ENCODE measurements at regions not wholly inside any gene's neighbourhood (a gene's known extent, or its start where the extent isn't known, plus 50 kb on each side); places are given as distances from the start of the nearest gene placed in this dataset.

DNA sequence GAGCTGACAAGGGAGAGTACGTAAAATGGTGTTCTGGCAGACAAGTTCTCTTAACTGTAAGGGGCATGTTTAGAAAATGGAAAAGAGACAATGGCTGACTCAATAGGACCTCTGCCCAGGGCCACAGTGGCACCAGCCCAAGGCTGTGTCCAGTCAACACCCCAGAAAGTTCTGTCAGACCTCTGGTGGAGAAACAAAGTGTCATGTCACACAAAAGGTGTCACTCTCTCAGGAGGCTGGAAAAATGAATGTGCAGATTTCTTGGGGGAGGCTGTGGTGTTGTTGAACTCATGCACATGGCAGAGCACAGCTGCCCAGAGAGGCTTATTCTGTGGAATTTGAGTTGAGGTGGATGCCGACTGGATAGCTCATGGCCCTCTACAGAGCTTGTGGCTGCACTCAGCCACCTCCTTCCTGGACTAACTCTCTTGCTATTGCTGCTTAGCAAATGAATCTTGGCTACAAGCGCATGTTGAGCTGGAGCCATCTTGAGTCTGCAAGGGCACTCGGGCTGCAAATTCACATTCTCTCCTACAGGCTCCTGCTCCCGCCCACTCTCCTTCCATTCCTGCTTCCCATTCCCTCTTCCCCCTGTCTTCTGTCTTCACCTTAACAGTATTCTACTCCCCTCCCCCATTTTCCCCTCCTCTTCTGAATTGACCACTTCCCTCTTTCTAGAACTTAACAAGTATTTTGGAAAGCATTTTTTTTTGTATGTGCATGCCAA, 55.8 kb upstream of the SLC7A14 start:
- Histone ChIP-seq H3K27ac (ENCODE audit: low read depth in 1 of 3, low read length in 2 of 3) (no peak overlapping the region), H3K27me3 (ENCODE audit: control insufficient read depth in 3 of 3, insufficient read depth in 3 of 3, low read length in 3 of 3) (no peaks in the 10 kb centered on the region), H3K9me3 (ENCODE audit: control insufficient read depth in 2 of 2, insufficient read depth in 1 of 2, low read depth in 1 of 2, low read length in 1 of 2) (no peaks in the 10 kb centered on the region), H3K4me3 (ENCODE audit: low read depth in 1 of 3, low read length in 3 of 3) (no peak overlapping the region), H3K36me3 (ENCODE audit: control insufficient read depth in 3 of 3, insufficient read depth in 2 of 3, low read depth in 1 of 3, low read length in 3 of 3) (no peaks in the 10 kb centered on the region), H3K4me1 (ENCODE audit: control insufficient read depth in 3 of 3, insufficient read depth in 2 of 3, low read depth in 1 of 3, low read length in 2 of 3) (no peaks in the 10 kb centered on the region)
- no peak for FAIRE-seq
- DNase-seq = no peak
- WGBS, 3 donors = 82 to 96% (median 83%) methylated on average over 5 of the region's 5 CpGs

- H3K36me3 ChIP-seq (ENCODE audit: control insufficient read depth in 3 of 3, insufficient read depth in 2 of 3, low read depth in 1 of 3, low read length in 3 of 3) = no peaks in the 10 kb centered on the region
- no peaks in the 10 kb centered on the region for H3K27me3 ChIP-seq (ENCODE audit: control insufficient read depth in 3 of 3, insufficient read depth in 3 of 3, low read length in 3 of 3)
- no peak overlapping the region for H3K4me3 ChIP-seq (ENCODE audit: low read depth in 1 of 3, low read length in 3 of 3)
- no peak overlapping the region for H3K27ac ChIP-seq (ENCODE audit: low read depth in 1 of 3, low read length in 2 of 3)
- 80 to 88% (median 86%) methylated on average over 1 of the region's 1 CpG for WGBS, 3 donors
- no peak for FAIRE-seq
- no peak for DNase-seq
- H3K4me1 ChIP-seq (ENCODE audit: control insufficient read depth in 3 of 3, insufficient read depth in 2 of 3, low read depth in 1 of 3, low read length in 2 of 3) = no peaks in the 10 kb centered on the region
- H3K9me3 ChIP-seq (ENCODE audit: control insufficient read depth in 2 of 2, insufficient read depth in 1 of 2, low read depth in 1 of 2, low read length in 1 of 2) = no peaks in the 10 kb centered on the region
Measured at GRCh38 chr3:170640737-170641171, 54.9 kb upstream of the SLC7A14 start.

- no peak overlapping the region for H3K27ac ChIP-seq (ENCODE audit: low read depth in 1 of 3, low read length in 2 of 3)
- no peak overlapping the region for H3K4me3 ChIP-seq (ENCODE audit: low read depth in 1 of 3, low read length in 3 of 3)
- peaks cover 0 to 11% (median 0%) of the 10 kb centered on the region in 3 donors for H3K4me1 ChIP-seq (ENCODE audit: control insufficient read depth in 3 of 3, insufficient read depth in 2 of 3, low read depth in 1 of 3, low read length in 2 of 3)
- FAIRE-seq (no peak), DNase-seq (no peak)
- no peaks in the 10 kb centered on the region for H3K9me3 ChIP-seq (ENCODE audit: control insufficient read depth in 2 of 2, insufficient read depth in 1 of 2, low read depth in 1 of 2, low read length in 1 of 2)
- H3K27me3 ChIP-seq (ENCODE audit: control insufficient read depth in 3 of 3, insufficient read depth in 3 of 3, low read length in 3 of 3) = no peaks in the 10 kb centered on the region
- no peaks in the 10 kb centered on the region for H3K36me3 ChIP-seq (ENCODE audit: control insufficient read depth in 3 of 3, insufficient read depth in 2 of 3, low read depth in 1 of 3, low read length in 3 of 3)
- 78 to 94% (median 88%) methylated on average over 4 of the region's 4 CpGs for WGBS, 3 donors
Measured at GRCh38 chr3:170638988-170639387, 53.1 kb upstream of the SLC7A14 start.

- no peaks in the 10 kb centered on the region for H3K9me3 ChIP-seq (ENCODE audit: control insufficient read depth in 2 of 2, insufficient read depth in 1 of 2, low read depth in 1 of 2, low read length in 1 of 2)
- H3K27me3 ChIP-seq (ENCODE audit: control insufficient read depth in 3 of 3, insufficient read depth in 3 of 3, low read length in 3 of 3) = no peaks in the 10 kb centered on the region
- WGBS, 3 donors = 90 to 96% (median 91%) methylated on average over 3 of the region's 3 CpGs
- peaks cover 0 to 15% (median 0%) of the 10 kb centered on the region in 3 donors for H3K4me1 ChIP-seq (ENCODE audit: control insufficient read depth in 3 of 3, insufficient read depth in 2 of 3, low read depth in 1 of 3, low read length in 2 of 3)
- no peak overlapping the region for H3K27ac ChIP-seq (ENCODE audit: low read depth in 1 of 3, low read length in 2 of 3)
- FAIRE-seq = no peak
- no peaks in the 10 kb centered on the region for H3K36me3 ChIP-seq (ENCODE audit: control insufficient read depth in 3 of 3, insufficient read depth in 2 of 3, low read depth in 1 of 3, low read length in 3 of 3)
- DNase-seq = no peak
- no peak overlapping the region for H3K4me3 ChIP-seq (ENCODE audit: low read depth in 1 of 3, low read length in 3 of 3)
Measured at GRCh38 chr3:170637306-170637705, 51.4 kb upstream of the SLC7A14 start.

DNA sequence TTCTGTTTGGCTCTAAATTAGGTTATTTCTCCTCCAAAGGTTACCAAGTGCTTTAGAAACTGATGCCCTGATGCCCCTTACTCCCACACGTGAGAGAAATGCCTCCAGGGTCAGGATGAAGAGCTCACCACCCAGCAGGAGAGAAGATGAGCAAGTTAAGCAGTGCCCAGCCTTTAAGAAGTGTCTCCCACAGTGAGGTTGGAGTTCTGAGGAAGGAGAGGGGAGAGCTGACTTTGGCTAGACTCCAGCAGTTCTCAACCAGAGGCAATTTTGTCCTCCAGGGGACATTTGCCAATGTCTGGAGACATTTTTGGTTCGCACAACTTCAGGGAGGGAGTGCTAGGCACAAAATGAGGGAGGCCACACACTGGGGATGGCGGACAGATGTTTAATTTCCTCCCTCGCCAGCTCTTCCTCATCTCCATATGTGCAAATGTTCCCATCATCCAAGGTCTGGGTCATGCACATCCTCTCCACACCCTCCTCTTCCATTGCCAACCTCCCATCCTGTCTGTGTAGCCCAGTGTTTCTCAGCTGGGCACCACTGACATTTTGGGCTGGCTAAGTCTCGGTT, 50.6 kb upstream of the SLC7A14 start:
- Histone ChIP-seq H3K27ac (ENCODE audit: low read depth in 1 of 3, low read length in 2 of 3) (no peak overlapping the region), H3K27me3 (ENCODE audit: control insufficient read depth in 3 of 3, insufficient read depth in 3 of 3, low read length in 3 of 3) (no peaks in the 10 kb centered on the region), H3K4me1 (ENCODE audit: control insufficient read depth in 3 of 3, insufficient read depth in 2 of 3, low read depth in 1 of 3, low read length in 2 of 3) (peaks cover 0 to 15% (median 0%) of the 10 kb centered on the region in 3 donors), H3K9me3 (ENCODE audit: control insufficient read depth in 2 of 2, insufficient read depth in 1 of 2, low read depth in 1 of 2, low read length in 1 of 2) (no peaks in the 10 kb centered on the region), H3K36me3 (ENCODE audit: control insufficient read depth in 3 of 3, insufficient read depth in 2 of 3, low read depth in 1 of 3, low read length in 3 of 3) (no peaks in the 10 kb centered on the region), H3K4me3 (ENCODE audit: low read depth in 1 of 3, low read length in 3 of 3) (no peak overlapping the region)
- FAIRE-seq (no peak), DNase-seq (no peak)
- 74 to 90% (median 85%) methylated on average over 5 of the region's 5 CpGs for WGBS, 3 donors

All from small intestine (tissue), 7 donors.